ENCODE measurements at regions not wholly inside any gene's neighbourhood (a gene's known extent, or its start where the extent isn't known, plus 50 kb on each side); places are given as distances from the start of the nearest gene placed in this dataset.
A peak's percentile ranks its signal among the peaks of the same experiment; 100 is the strongest.

DNA sequence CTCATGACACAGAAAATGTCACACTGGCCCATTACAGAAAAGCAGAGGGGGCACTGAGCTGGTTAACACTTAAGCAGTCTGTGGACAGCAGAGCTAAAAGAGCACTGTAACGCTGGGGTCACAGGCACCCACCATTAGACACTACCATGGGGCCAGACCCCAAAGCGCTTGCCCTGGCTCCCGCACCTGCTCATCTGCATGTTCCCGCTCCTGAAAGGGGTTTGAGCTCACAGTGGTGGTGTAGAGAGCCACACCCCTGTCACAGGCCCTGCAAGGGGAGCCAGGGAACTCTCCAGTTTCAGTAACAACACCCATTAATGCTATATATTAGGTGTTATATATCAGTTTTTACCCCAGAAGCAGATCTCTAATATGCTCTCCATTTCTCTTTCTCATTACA, 187.0 kb downstream of the ANKRD50 start:
- no peak for DNase-seq (ENCODE audit: low spot score)

DNA sequence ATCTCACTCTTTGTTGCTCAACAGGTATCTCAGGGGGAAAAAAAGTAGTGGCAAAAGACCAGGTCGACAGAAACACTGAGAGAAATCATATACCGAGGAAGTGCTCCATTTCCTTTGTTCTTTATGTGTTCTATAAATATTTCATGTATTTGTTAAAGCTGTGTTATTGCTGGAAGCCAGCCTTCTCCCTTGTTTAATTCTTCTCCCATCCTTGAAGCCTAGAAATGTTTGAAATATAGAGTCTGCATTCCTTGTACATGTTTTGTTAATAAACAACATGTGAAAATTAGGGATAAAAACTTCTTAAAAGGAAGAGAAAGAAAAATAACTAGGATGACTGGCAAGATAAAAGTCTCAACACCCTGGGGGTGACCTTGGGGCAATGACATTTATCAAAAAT, 186.2 kb downstream of the ANKRD50 start:
- no peak for DNase-seq (ENCODE audit: low spot score)

DNA sequence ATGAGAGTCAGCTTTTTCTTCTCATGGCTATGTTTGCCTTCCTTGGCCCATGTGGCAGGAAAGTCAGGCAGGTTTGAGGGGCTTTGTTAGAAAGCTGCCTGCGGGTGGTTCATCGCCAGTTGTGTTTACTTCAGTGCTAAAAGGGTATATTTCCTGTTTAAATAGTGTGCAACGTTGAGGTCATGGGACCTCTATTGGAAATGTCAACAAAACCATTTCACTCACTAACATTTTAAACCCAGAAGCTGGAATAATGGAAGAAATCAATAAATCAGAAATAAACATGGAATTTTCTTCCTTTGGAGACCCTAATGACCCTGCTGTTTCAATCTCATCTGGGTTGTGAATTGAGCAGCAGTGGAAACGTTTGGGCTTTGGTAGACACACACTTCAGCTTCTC, 185.8 kb downstream of the ANKRD50 start:
- no peak for DNase-seq (ENCODE audit: low spot score)

DNA sequence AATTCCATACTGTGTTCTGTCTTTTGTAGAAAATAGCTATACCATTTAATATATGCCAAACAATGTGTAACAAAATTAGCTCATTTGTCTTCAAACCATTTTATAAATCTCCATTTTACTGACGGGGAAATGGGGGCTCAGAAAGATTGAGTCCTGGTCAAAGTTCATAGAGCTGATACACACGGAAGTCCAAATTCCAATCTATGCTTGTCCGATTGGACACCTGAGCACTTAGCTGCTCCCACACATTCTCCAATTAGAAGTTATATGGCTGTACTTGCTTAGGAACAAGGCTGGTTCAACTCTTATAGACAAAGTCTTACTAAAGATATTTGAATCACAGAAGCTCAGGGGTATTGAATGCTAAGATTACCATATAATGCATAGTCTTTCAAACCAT, 185.2 kb downstream of the ANKRD50 start:
- no peak for DNase-seq (ENCODE audit: low spot score)

DNA sequence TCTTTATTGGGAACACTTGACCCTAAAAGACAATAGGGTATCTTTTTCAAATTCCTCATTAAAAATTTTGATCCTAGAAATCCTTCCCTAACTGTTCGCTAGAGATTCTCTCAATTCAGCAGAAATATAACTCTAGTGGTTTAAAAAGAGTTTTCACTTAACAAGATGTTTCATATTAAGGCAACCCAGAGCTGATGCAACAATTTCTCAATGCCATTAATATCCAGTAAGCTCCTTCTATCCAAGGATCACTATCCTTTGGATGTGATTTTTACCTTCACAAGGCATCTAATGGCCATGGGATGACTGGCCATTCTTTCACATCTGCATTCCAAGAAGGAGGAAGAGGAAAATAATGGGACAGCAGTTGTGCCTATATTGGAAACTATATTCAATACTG, 183.4 kb downstream of the ANKRD50 start:
- DNase-seq (ENCODE audit: low spot score), result no peak

DNA sequence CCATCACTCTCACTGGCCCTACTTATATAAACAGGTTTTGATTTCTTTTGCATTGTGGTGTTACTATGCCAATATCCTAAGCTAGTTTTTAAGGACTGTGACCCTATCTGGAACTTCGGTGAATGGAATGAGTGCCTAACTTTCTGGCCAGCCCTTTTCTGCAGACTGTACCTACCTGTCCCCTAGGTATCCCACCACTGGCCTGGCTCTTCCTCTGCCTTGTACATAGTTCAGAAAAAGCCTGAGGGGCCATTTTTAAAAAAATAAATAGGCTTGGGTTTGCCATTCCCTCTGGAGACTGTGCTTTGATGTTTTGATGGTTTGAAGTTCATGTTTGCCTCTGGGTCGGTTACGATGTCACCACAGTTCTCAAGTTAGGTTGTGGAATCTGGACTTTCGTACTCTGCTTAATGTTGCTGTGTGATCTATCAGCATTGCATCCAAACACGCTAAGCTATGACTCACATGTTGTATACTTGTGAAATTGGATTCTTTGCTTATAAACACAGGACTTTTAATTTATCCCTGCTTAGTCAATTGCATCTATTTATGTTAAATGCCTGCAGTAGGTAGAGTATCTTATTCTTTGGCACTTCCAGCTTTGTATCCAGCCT, 182.0 kb downstream of the ANKRD50 start:
- DNase-seq (ENCODE audit: low spot score), result no peak

DNA sequence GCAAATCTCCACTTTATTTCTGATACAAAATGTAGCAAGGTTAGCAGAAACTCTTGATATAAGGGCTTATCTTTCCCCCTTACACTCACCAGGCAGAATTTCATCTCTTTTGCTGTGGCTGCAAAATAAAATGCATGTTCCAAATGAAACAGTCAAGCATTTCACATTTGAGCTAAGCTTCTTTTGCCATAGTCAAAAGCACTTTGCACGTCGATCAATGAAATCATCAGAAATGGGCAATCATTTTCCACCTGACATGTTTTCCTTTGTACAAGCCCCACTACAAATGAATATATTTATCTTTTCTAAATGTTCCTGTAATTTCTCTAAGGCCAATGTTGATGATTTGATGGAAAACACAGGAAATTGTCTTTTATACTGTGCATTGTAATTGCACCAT, 178.4 kb downstream of the ANKRD50 start:
- DNase-seq (ENCODE audit: low spot score), result peak; percentile 32

DNA sequence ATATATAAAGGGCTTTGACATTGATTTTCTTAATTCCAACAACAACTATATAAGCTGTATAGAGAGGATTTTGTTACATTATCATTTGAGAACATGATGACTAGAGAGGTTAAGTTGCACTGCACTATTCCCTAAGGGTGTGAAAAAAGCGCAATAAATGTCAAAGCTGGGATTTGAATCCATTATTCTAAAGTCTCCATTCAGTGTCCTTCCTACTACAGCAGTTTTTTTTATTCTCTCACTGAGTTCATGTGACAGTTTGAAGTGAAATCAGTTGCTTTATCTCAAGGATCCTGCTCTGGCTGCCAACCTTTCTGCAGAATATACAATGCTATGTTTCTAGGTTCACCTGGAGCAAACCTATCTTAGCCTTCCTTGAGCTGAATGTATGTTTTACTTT, 177.5 kb downstream of the ANKRD50 start:
- no peak for DNase-seq (ENCODE audit: low spot score)

DNA sequence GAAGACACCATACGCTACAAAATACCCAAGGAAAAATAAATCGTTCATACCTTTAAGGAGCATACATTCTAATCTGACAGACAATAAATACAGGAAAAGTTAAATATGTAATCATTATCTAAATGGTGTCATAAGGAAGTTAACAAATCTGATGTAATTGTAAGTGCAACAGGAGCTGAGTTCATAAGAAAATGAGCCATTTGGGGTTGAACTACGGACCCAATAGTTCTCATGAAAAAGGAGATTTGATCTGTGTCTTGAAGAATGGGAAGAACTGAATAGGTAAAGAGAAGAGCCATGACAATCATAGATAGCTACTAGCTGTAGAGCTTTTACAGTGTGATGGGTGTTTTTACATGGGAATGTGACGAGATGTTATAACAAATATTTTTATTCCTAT, 175.6 kb downstream of the ANKRD50 start:
- DNase-seq (ENCODE audit: low spot score), result no peak

DNA sequence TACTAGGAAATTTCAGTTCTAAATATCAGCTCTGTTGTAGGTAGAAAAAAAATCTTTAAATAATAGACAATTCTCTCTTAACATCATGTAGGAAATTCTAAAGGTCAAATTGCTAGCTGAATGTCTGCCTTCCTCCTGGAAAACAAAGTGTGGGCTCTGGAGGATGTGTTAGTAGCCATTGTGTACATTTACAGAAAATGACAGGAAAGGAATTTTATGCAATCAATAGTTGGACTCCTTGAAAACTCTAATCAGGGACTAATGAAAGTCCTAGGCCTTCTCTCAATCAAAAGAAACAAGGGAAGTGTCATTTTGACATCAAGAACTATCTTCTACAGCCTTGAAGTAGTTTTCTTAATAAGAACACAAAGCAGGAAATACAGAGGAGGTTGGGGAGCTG, 174.6 kb downstream of the ANKRD50 start:
- no peak for DNase-seq (ENCODE audit: low spot score)

DNA sequence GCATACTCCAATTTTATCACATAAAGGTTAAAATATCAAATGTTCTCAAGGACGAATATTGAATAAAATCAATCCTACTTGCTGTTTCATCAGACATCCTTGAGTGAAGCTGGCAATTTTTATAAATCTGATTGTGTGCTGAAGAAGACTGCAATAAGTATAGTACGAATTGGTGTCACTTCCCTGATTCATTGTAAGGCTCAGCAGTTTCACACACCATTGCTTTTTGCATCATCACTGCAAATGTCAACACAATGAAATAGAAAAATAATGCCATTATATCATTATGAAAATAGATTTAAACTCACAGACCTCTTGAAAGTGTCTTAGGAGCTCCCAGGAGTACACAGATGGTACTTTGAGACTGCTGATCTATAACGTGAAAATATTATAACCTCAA, 172.5 kb downstream of the ANKRD50 start:
- no peak for DNase-seq (ENCODE audit: low spot score)

DNA sequence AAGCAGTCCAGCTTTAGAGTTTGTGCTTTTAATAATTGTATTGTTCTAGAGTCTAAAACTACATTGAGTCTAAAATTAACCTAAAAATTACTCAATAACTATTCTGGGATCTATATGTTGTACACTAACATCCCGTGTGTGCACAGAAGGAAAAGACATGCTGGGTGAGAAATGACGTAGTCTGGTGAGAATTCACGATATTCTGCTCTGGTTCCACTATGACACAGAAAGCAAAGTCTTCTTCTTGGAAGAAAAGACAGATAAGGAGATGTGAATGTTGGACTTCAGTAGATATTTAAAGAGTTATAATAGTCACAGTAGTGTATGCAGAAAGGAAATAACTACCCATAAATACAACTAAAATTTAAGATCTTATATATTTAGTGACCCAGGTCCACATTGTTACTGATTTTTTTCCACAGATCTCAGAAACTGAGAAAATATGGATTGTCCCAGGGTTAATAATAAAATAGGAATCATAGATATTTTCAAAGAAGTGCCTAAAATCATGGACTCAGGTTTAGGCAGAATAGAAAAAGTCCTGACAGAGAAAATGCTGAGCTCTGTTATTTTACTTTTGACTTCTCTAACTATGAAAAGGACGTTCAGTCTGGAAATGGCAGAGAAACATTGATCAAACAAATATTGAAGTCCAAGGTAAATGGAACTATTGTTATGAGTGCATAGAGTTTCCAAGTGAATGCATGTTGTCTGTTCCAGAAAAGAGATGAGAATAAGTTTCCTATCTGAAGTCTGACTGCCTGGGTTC, 170.7 kb downstream of the ANKRD50 start:
- DNase-seq (ENCODE audit: low spot score), result no peak

DNA sequence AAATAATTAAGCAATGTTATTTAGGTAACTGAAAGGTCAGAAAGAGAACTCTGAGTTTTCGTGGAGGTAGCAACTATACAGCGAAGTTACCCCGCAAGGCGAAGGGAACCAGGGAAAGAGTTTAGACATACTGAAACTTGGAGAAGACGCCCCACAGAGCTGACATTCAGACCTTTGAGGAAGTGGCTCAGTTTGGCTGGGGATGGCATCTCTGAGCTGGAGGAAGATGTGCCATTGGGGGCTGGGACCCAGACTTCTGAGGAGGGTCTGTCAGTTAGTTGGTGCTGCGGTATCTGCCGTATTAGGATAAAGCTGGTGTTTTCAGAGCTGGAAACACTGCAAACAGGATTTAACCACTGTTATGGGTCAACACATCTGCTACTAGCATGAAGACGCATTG, 156.6 kb downstream of the ANKRD50 start:
- no peak for DNase-seq (ENCODE audit: low spot score)

DNA sequence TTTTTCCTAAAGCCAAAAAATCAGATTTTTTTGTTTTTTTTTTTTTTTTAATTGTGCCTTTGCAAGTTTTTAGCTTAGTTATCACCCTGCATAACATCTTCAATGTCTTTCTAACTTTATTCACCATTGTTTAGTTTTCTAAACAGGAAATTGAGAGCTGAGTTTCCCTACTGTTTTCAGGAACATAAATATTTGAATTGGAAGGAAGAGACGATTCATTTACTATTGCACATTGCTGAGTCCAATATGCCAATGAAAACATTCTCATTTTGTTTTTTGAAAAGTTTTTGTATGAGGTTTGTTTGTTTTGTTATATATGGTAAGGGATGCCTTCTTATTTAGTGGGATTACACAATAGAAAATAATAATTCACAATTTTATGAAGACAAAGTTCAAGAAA, 148.4 kb downstream of the ANKRD50 start:
- no peak for DNase-seq (ENCODE audit: low spot score)

DNA sequence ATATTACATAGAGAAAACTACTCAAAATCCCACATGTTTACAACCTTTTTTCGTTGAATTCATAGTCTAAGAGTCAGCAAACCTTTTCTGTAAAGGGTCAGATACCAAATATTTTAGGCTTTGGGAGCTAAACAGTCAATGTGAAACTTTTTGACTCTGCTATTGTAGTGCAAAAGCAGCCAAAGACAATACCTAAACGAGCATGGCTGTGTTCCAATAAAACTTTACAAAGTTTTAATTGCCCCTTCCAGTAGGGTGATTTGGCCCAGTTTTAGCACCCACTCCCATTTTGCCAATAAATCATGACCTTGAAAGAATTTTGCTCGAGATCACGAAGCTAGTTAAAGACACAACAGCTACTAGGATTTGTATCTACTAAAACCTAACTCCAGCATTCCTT, 147.2 kb downstream of the ANKRD50 start:
- DNase-seq (ENCODE audit: low spot score), result no peak

DNA sequence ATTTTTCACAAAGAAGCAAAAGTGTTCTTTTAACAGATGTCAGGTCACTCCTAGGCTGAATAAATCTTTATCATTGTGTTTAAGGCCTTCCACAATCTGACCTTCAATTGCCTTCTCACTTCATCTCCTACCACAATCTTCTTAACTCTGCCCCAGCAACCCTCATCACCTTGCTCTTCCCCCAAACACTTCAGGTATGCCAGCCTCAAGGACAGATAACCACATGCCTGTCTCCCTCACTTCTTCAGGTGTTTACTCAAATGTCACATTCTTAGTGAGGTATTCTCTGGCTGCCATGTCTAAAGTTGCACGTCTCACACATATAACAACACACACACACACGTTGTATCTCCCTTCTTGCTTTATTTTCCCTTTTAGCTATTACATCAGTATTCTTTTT, 146.5 kb downstream of the ANKRD50 start:
- no peak for DNase-seq (ENCODE audit: low spot score)

DNA sequence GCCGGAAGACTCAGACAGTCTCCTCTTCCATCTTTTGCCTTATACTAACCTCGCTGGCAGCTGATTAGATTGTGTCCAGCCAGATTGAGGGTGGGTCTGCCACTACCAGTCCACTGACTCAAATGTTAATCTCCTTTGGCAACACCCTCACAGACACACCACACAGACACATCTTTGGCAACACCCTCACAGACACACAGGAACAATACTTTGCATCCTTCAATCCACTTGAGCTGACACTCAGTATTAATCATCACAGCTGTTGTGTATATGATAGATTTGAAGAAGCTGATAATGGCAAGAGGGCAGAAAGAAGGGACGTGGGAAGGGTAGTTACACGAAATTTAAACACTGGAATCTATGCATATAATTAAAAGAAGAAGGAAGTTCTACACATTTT, 139.5 kb downstream of the ANKRD50 start:
- no peak for DNase-seq (ENCODE audit: low spot score)

DNA sequence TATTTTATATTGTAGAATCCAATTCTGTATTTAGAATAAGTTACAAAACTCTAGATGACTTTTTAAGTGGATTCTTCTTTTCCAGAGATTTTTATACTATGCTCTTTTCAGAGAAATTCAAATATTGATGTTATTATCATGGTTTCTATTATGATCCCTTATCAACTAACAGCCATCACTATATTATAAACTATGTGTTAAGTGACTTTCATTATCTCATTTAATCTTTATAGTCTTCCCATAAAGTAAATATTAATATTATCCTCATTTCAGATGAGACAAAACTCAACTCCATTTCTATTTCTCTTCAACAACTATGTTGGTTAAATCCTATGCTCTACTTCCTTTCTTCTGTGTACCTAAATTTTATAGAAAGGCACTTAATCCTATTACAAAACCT, 132.6 kb downstream of the ANKRD50 start:
- no peak for DNase-seq (ENCODE audit: low spot score)

DNA sequence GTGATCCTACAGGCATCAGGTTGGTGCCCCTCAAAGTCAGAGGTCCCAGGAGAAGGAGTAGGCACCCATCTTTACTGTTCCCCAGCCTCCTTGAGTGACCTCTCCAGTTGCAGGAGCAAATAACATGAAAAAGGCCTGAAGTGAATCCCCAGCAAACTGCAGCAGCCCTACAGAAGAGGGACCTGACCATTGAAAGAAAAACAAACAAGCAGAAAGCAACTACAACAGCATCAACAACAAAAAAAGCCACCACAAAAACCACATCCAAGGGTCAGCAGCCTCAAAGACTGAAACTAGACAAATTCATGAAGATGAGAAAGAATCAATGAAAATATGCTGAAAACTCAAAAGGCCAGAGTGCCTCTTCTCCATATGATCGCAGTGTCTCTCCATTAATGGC, 128.7 kb downstream of the ANKRD50 start:
- DNase-seq (ENCODE audit: low spot score), result no peak

DNA sequence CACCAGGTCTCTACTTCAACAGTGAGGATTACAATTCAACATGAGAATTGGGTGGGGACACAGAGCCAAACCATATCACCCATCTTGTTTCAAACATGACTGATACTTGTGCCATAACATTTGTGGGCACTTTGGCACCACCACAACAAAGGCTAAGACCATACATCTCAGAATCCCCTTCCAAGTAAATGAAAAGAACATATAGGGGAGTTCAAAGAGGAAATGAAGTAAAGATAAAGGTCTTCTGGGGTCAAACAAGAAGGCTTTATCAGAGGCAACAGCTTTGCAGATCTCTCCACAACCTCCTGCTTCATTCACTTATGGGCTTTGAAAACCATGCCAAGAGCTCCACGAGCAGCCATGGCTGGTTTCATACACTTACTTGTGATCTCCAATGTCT, 122.7 kb downstream of the ANKRD50 start:
- no peak for DNase-seq (ENCODE audit: low spot score)

DNA sequence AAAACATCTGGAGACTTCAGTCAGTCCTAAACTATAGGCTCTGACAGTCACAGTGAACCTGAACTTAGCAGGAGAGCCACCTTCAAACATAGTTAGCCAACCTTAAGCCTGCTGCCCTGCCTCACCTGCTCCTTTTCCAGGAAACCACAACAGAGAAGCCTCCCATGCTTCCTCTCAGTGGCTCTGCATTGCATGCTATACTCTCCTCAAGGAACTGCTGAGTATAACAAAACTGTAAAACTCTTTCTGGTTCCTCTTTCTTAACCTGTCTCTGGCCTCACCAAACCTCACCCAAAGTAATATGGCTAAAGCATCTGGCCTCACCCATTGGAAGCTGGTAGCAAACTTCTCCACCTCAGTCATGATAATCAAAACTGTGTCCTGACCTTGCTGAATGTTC, 122.1 kb downstream of the ANKRD50 start:
- no peak for DNase-seq (ENCODE audit: low spot score)

DNA sequence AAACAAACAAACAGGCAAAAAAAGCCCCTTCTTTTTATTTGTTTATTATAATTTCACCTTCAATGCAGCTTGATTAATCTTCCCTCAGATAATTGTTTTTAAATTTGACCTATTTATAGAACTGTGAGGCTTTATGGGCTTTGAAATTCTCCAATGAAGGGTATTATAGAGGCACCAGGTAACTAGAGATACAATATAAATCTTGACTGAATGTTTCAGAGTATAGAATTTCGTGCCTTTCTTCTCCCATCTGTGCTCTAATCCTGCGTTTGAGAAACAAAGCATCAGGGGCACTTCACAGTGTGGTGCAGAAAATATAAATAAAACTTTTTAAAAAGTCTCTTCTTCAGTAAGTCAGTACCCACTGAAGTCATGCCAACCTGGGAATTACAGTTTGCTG, 120.9 kb downstream of the ANKRD50 start:
- no peak for DNase-seq (ENCODE audit: low spot score)

DNA sequence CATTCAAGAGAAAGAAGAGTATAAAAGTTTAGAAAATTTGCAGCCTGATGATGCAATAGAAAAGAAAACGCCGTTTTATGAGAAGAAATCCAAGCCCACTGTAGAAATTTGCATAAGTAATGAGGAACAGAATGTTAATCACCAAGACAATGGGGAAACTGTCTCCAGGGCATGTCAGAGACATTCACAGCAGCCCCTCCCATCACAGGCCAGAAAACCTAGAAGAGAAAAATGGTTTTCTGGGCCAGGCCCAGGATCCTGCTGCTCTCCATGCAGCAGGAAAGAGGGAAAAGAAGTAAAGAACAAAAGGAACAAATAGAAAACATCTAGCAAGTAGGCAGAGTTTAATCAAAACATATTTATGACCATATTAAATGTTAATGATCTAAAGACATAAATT, 119.0 kb downstream of the ANKRD50 start:
- no peak for DNase-seq (ENCODE audit: low spot score)

DNA sequence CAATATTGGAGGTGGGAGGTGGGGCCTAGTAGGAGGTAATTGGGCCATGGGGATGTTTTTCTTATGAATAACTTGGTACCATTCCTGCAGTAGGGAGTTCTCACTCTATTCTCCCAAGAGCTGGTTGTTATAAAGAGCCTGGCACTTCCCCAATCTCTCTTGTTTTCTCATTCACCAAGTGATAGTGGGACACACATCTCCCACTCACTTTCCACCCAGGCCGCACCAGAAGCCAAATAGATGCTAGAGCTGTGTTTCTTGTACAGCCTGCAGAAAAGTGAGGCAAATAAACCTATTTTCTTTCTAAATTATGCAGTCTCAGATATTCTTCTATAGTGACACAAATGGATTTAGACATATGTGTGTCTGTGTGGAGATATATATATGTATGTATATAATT, 117.6 kb downstream of the ANKRD50 start:
- no peak for DNase-seq (ENCODE audit: low spot score)

All from umbilical cord (tissue), 1 donor.